ENCODE measurements at regions not wholly inside any gene's neighbourhood (a gene's known extent, or its start where the extent isn't known, plus 50 kb on each side); places are given as distances from the start of the nearest gene placed in this dataset.

DNA sequence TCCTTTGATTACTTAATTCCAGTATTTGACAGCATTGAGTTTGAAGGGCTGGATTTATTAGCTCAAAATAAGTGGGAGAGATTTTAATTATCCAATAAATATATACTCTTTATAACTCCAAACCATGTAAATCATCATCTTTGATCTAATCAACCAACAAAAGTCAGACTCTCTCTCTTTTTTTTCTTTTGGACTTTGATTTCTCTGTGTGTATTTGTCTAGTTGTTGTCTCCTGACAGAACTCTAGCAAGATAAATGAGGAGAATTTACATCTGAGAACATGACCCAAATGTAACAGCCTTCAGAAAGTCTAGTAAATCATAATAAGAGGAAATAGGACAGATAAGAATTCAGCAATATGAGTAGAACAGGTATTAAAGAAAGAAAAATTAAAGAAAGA lies 567.1 kb downstream of the PPARGC1A start:
- no peak for TF ChIP-seq EZH2 (IDR thresholded peaks at IDR 0.05; ENCODE audit: low read length, unreplicated experiment)
- TF ChIP-seq, protein P1, sequence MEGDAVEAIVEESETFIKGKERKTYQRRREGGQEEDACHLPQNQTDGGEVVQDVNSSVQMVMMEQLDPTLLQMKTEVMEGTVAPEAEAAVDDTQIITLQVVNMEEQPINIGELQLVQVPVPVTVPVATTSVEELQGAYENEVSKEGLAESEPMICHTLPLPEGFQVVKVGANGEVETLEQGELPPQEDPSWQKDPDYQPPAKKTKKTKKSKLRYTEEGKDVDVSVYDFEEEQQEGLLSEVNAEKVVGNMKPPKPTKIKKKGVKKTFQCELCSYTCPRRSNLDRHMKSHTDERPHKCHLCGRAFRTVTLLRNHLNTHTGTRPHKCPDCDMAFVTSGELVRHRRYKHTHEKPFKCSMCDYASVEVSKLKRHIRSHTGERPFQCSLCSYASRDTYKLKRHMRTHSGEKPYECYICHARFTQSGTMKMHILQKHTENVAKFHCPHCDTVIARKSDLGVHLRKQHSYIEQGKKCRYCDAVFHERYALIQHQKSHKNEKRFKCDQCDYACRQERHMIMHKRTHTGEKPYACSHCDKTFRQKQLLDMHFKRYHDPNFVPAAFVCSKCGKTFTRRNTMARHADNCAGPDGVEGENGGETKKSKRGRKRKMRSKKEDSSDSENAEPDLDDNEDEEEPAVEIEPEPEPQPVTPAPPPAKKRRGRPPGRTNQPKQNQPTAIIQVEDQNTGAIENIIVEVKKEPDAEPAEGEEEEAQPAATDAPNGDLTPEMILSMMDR (conservative IDR thresholded peaks at IDR 0.05; ENCODE audit: low read depth, low read length) = no peak
- no peak for TF ChIP-seq EZH2phosphoT487 (IDR thresholded peaks at IDR 0.05; ENCODE audit: borderline replicate concordance, low read length)

All from PC-3 (cell line).